Hepatocyte (in vitro differentiated cells): ENCODE measurements at regions not wholly inside any gene's neighbourhood (a gene's known extent, or its start where the extent isn't known, plus 50 kb on each side); places are given as distances from the start of the nearest gene placed in this dataset.

Source experiments
- DNase-seq: peaks from one replicate; pipeline ENCODE4 v3.0.0-alpha.2; 2016; ENCODE audit warnings: low spot score
- H2AFZ ChIP-seq: fragments of 200-600 bp; sonication (generic); 2 replicates; pipeline ENCODE4 v1.6.0; 2016; ENCODE audit warnings: antibody characterized with exemption, mild to moderate bottlenecking
- H3K27ac ChIP-seq: fragments of 200-600 bp; sonication (generic); 2 replicates; pipeline ENCODE4 v1.5.1; 2016; ENCODE audit warnings: mild to moderate bottlenecking
- H3K27me3 ChIP-seq: fragments of 200-600 bp; sonication (generic); 2 replicates; pipeline ENCODE4 v1.6.1; 2016
- H3K36me3 ChIP-seq: fragments of 200-600 bp; sonication (generic); replicated peaks from 2 replicates; pipeline ENCODE4 v1.5.1; 2016; ENCODE audit warnings: low read depth; ENCODE audit not compliant: insufficient read depth
- H3K4me1 ChIP-seq: fragments of 200-600 bp; sonication (generic); 2 replicates; pipeline ENCODE4 v1.5.1; 2016; ENCODE audit warnings: mild to moderate bottlenecking, moderate library complexity; ENCODE audit not compliant: insufficient read depth
- H3K4me2 ChIP-seq: fragments of 200-600 bp; sonication (generic); 2 replicates; pipeline ENCODE4 v1.6.0; 2016
- H3K4me3 ChIP-seq: fragments of 200-600 bp; sonication (generic); 2 replicates; pipeline ENCODE4 v1.5.1; 2016; ENCODE audit warnings: mild to moderate bottlenecking
- H3K79me2 ChIP-seq: fragments of 200-600 bp; sonication (generic); 2 replicates; pipeline ENCODE4 v1.6.0; 2017; ENCODE audit warnings: mild to moderate bottlenecking
- H3K9me2 ChIP-seq: fragments of 200-600 bp; sonication (generic); replicated peaks from 2 replicates; pipeline ENCODE4 v1.6.0; 2017; ENCODE audit warnings: mild to moderate bottlenecking; ENCODE audit not compliant: insufficient read depth
- H3K9me3 ChIP-seq: fragments of 200-600 bp; sonication (generic); 2 replicates; pipeline ENCODE4 v1.5.1; 2016; ENCODE audit warnings: low read depth, mild to moderate bottlenecking
- H4K20me1 ChIP-seq: fragments of 200-600 bp; sonication (generic); 2 replicates; pipeline ENCODE4 v1.6.0; 2016; ENCODE audit warnings: mild to moderate bottlenecking; ENCODE audit not compliant: insufficient read depth, poor library complexity, severe bottlenecking
- EZH2 ChIP-seq: fragments of 200-600 bp; sonication (generic); IDR thresholded peaks from 2 replicates; pipeline ENCODE4 v1.6.1; 2016; ENCODE audit warnings: antibody characterized with exemption, mild to moderate bottlenecking, borderline replicate concordance
- EZH2phosphoT487 ChIP-seq: fragments of 200-600 bp; sonication (generic); IDR thresholded peaks from one replicate; pipeline ENCODE4 v1.6.1; 2018; ENCODE audit warnings: antibody characterized with exemption, mild to moderate bottlenecking, low read depth, moderate library complexity; ENCODE audit not compliant: unreplicated experiment, severe bottlenecking
- WGBS: methylation state at CpG from one replicate; pipeline ENCODE4 v1.1.6; 2016; ENCODE audit warnings: low lambda C conversion rate; ENCODE audit errors: missing lambda C conversion rate; 5-methylcytosine and 5-hydroxymethylcytosine counted together
- TF ChIP-seq, protein P1 (sequence below): fragments of 200-600 bp; sonication (generic); IDR thresholded peaks from 2 replicates; pipeline ENCODE4 v1.5.1; 2016; ENCODE audit warnings: antibody characterized with exemption, mild to moderate bottlenecking; ENCODE audit not compliant: poor library complexity

DNA sequence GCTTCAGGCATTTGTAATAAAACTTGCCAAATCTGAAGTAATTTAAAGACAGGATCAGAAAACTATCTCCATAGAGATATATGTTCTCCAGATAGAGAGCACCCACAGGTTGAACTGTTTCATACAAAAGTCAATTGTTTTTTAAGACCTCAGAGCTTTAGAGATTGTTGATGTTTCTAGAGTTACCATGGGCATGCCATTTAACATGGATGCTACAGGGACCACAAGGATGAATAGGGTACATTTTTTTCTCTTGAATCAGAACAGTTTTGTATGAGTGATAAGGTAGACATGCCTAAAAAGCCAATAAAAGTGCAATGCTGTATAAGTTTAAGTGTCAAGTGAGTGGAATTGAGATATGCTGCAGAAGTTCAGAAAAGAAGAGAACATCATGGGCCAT is 511.0 kb upstream of the CAMK1G start:
- Histone ChIP-seq H3K36me3 (no peaks in the 10 kb centered on the region), H3K27ac (no peak overlapping the region)

DNA sequence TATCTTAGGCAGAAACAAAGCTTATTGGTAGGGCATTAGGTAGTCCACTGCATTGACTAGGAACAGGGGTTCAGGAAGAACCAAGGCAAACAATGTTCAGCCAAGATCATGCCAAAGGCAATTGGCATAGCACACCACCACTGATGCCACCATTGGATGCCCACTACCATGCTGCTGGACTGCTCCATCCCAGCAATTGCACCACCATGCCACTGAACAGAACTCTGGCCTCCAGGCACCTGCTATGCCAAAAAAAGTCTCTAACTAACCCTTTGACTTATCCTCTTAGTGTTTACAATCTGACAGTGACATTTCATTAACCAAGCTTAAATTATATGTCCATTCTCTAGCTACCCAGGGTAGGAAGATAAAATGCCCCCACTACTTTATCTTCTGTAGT is 509.6 kb upstream of the CAMK1G start:
- no peaks in the 10 kb centered on the region for H3K4me1 ChIP-seq
- no peaks in the 10 kb centered on the region for H3K36me3 ChIP-seq
- H3K4me3 ChIP-seq: no peak overlapping the region
- H3K4me2 ChIP-seq: no peak overlapping the region
- no peak overlapping the region for H2AFZ ChIP-seq
- no peaks in the 10 kb centered on the region for H3K79me2 ChIP-seq
- no peak overlapping the region for H3K27ac ChIP-seq
- no peaks in the 10 kb centered on the region for H3K9me2 ChIP-seq
- no peak for DNase-seq
- H3K9me3 ChIP-seq: no peaks in the 10 kb centered on the region
- no peaks in the 10 kb centered on the region for H3K27me3 ChIP-seq
- no peaks in the 10 kb centered on the region for H4K20me1 ChIP-seq
- TF ChIP-seq EZH2phosphoT487 (no peak), EZH2 (no peak)
- TF ChIP-seq, protein P1, sequence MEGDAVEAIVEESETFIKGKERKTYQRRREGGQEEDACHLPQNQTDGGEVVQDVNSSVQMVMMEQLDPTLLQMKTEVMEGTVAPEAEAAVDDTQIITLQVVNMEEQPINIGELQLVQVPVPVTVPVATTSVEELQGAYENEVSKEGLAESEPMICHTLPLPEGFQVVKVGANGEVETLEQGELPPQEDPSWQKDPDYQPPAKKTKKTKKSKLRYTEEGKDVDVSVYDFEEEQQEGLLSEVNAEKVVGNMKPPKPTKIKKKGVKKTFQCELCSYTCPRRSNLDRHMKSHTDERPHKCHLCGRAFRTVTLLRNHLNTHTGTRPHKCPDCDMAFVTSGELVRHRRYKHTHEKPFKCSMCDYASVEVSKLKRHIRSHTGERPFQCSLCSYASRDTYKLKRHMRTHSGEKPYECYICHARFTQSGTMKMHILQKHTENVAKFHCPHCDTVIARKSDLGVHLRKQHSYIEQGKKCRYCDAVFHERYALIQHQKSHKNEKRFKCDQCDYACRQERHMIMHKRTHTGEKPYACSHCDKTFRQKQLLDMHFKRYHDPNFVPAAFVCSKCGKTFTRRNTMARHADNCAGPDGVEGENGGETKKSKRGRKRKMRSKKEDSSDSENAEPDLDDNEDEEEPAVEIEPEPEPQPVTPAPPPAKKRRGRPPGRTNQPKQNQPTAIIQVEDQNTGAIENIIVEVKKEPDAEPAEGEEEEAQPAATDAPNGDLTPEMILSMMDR: no peak

More for the DNA sequence above, 511.0 kb upstream of the CAMK1G start:
- Histone ChIP-seq H3K9me2 (no peaks in the 10 kb centered on the region), H3K4me1 (no peaks in the 10 kb centered on the region), H3K9me3 (no peaks in the 10 kb centered on the region), H3K79me2 (no peaks in the 10 kb centered on the region), H3K4me2 (no peak overlapping the region), H3K27me3 (no peaks in the 10 kb centered on the region), H4K20me1 (no peaks in the 10 kb centered on the region), H2AFZ (no peak overlapping the region), H3K4me3 (no peak overlapping the region)
- TF ChIP-seq, protein P1: no peak
- no peak for TF ChIP-seq EZH2
- no peak for TF ChIP-seq EZH2phosphoT487
- DNase-seq: no peak

DNA sequence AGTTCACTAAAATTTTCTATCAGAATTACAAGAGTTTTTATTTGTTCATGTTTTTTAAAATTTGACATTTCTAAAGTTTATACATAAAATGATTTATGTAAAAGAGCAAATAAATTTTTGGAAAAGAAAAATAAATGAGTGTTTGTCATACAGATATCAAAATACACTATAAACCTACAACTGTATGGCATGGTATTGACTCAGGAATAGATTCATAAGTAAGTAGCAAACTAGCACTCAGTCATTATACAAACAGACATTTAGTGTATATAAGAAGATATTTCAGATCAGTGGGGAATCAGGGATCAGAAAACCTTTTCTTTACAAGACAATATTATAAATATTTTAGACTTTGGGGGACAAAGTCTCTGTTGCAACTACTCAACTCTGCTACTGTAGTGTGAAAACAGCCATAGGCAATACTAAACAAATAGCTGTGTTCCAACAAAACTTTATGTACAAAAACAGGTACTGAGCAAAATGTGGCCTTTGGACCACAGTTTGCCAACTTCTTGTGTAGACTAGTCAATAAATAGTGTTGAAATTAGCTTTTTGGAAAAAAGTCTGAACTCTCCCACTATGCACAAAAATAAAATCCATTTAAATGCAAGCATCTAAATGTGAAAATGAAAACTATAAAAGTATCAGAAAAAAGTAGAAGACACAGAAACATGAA is 508.8 kb upstream of the CAMK1G start:
- Histone ChIP-seq H3K27ac (no peak overlapping the region), H3K27me3 (no peaks in the 10 kb centered on the region), H3K36me3 (no peaks in the 10 kb centered on the region), H4K20me1 (no peaks in the 10 kb centered on the region), H3K9me3 (no peaks in the 10 kb centered on the region), H3K4me1 (no peaks in the 10 kb centered on the region), H3K9me2 (no peaks in the 10 kb centered on the region), H2AFZ (no peak overlapping the region), H3K79me2 (no peaks in the 10 kb centered on the region), H3K4me3 (no peak overlapping the region), H3K4me2 (no peak overlapping the region)
- no peak for DNase-seq
- TF ChIP-seq EZH2phosphoT487 (no peak), EZH2 (no peak)
- TF ChIP-seq, protein P1: no peak

DNA sequence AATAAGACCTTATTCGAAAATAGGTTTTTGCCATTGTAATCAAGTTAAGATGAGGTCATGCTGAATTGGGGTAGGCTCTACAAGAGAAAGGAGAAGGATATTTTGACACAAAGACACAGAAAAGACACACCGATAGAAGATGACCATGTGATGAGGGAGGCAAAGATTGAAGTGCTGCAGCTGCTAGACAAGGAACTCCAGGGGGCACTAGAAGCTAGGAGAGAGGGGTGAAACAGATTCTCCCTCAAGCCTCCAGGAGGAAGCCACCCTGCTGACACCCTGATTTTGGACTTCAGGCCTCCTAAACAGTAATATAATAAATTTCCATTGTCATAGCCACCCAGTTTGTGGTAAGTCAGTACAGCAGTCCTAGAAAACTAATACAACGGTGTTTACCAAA is 506.8 kb upstream of the CAMK1G start:
- Histone ChIP-seq H2AFZ (no peak overlapping the region), H3K9me3 (no peaks in the 10 kb centered on the region)
- WGBS: 93% methylated on average over 3 of the region's 3 CpGs

More for the DNA sequence above, 506.8 kb upstream of the CAMK1G start:
- Histone ChIP-seq H3K4me1 (no peaks in the 10 kb centered on the region), H4K20me1 (no peaks in the 10 kb centered on the region), H3K4me2 (no peak overlapping the region), H3K9me2 (no peaks in the 10 kb centered on the region), H3K36me3 (no peaks in the 10 kb centered on the region), H3K27ac (no peak overlapping the region), H3K79me2 (no peaks in the 10 kb centered on the region), H3K4me3 (no peak overlapping the region), H3K27me3 (no peaks in the 10 kb centered on the region)
- DNase-seq: no peak
- TF ChIP-seq, protein P1: peak; percentile 16
- no peak for TF ChIP-seq EZH2
